Naive thymus-derived CD8-positive, alpha-beta T cell (primary cell): ENCODE measurements at regions not wholly inside any gene's neighbourhood (a gene's known extent, or its start where the extent isn't known, plus 50 kb on each side); places are given as distances from the start of the nearest gene placed in this dataset.

ENCODE experiments used
- ATAC-seq, 2 donors: fragments of 150-1000 bp; cut with Tn5 transposase in 1 of 2; sonication (Bioruptor Pico), chemical (Tn5 transposase) in 1 of 2; 1 replicate in 1 of 2; 2 replicates in 1 of 2; pipeline ENCODE4 v1.10.0; 2021; ENCODE audit warnings: mild to moderate bottlenecking in 2 of 2, moderate library complexity in 2 of 2
- POLR2A ChIA-PET: fragments of 350-600 bp; sonication (Branson Sonifier 250); formaldehyde crosslinking; loops from one replicate; lab custom pipeline; 2021; ENCODE audit warnings: antibody characterized with exemption; lab: Charles Lee
- DNase-seq, 10 donors: peaks; one replicate each; pipeline versions ENCODE4 v3.0.0 to v3.0.0-alpha.2; 2020 to 2022
- H3K27ac Mint-ChIP-seq, 10 donors: one replicate each; pipeline ENCODE4 v1.8.0; 2020 to 2022; ENCODE audit warnings: mild to moderate bottlenecking in 10 of 10, mixed read lengths in 10 of 10, moderate library complexity in 4 of 10, inconsistent platforms in 1 of 10
- H3K27me3 Mint-ChIP-seq, 5 donors: one replicate each; pipeline ENCODE4 v1.8.0; 2021 to 2022; ENCODE audit warnings: mixed read lengths in 5 of 5
- H3K36me3 Mint-ChIP-seq, 3 donors: one replicate each; pipeline ENCODE4 v1.8.0; 2020 to 2022; ENCODE audit warnings: mixed read lengths in 3 of 3, mild to moderate bottlenecking in 2 of 3, inconsistent platforms in 1 of 3
- H3K4me1 Mint-ChIP-seq, 4 donors: one replicate each; pipeline ENCODE4 v1.8.0; 2021 to 2022; ENCODE audit warnings: mixed read lengths in 4 of 4
- H3K4me3 Mint-ChIP-seq, 10 donors: one replicate each; pipeline ENCODE4 v1.8.0; 2020 to 2022; ENCODE audit warnings: mild to moderate bottlenecking in 10 of 10, mixed read lengths in 10 of 10, moderate library complexity in 6 of 10, inconsistent platforms in 1 of 10
- H3K9me3 Mint-ChIP-seq, 9 donors: one replicate each; pipeline ENCODE4 v1.8.0; 2020 to 2022; ENCODE audit warnings: mixed read lengths in 9 of 9, mild to moderate bottlenecking in 3 of 9, inconsistent platforms in 1 of 9, moderate library complexity in 1 of 9

- no peak for ATAC-seq
- Mint-ChIP-seq H3K9me3 (no peaks in the 10 kb centered on the region), H3K27me3 (peaks cover 0 to 6% (median 0%) of the 10 kb centered on the region in 5 donors), H3K4me3 (no peak overlapping the region), H3K36me3 (no peaks in the 10 kb centered on the region), H3K4me1 (no peaks in the 10 kb centered on the region), H3K27ac (no peak overlapping the region)
- no peak for DNase-seq
- POLR2A ChIA-PET, result no interaction called here
These were observed 430.7 kb downstream of the GADD45G start for GRCh38 chr9:90035471-90035870.

DNA sequence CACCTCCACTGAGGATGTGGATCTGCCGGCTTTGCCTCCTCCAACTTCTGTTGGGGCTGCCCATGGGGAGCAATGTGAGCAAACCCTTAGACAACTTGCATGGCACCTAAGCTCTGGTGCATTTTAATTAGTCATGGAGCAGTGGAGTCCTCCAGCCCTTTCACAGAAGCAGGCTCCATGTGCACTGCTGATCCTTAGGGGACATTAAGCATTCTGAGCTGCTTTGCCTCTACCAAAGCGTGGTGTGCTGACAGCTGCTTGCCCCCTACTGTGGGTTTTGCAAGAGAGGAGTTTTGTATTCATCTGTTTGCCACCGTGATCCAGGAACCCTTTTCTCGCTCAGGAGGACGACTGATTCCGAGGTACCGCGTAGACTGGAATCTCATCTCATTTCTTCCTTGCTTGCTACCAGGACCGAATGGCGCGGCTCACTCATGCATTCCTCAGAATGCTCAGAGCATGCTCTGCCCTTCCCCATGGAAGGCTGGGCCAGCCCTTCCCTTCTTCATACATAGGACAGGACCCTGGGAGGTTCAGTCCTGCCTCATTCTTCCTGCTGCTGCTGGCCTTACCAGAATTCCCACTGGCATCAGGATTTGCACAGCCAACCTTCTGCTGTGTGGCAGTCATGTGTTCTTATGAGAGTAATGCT is 432.5 kb downstream of the GADD45G start:
- POLR2A ChIA-PET, result no interaction called here
- H3K27me3 Mint-ChIP-seq, result peaks cover 0 to 4% (median 0%) of the 10 kb centered on the region in 5 donors
- no peak for DNase-seq
- no peaks in the 10 kb centered on the region for H3K9me3 Mint-ChIP-seq
- H3K27ac Mint-ChIP-seq, result no peak overlapping the region
- H3K4me1 Mint-ChIP-seq, result peaks cover 0 to 2% (median 0%) of the 10 kb centered on the region in 4 donors
- H3K4me3 Mint-ChIP-seq, result no peak overlapping the region
- ATAC-seq, result no peak
- H3K36me3 Mint-ChIP-seq, result no peaks in the 10 kb centered on the region

DNA sequence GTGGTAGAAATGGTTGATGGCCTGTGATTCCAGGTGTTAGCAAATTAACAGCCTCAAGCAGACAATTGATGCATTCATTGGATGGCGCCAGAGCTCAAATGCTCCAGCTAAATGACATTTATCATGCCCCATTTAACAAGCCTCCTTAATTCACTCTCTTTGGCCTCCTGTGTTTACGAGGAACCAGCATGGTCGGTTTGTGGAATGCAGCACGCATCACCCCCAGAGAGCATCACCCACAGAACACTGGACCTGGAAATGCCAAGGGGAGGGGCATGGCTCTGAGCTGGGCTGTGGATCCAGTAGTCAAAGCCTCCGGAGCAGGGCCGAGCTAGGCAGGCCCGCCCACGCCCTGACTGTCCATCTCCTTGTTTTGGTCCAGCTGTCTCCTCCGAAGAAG is 434.0 kb downstream of the GADD45G start:
- H3K27ac Mint-ChIP-seq, result no peak overlapping the region
- POLR2A ChIA-PET, result no interaction called here
- H3K4me3 Mint-ChIP-seq, result no peak overlapping the region
- H3K9me3 Mint-ChIP-seq, result no peaks in the 10 kb centered on the region
- peaks cover 0 to 2% (median 0%) of the 10 kb centered on the region in 4 donors for H3K4me1 Mint-ChIP-seq
- H3K27me3 Mint-ChIP-seq, result peaks cover 0 to 4% (median 0%) of the 10 kb centered on the region in 5 donors
- no peaks in the 10 kb centered on the region for H3K36me3 Mint-ChIP-seq
- no peak for DNase-seq
- ATAC-seq, result no peak

GRCh38 chr9:90044263-90044662 is 439.5 kb downstream of the GADD45G start:
- Mint-ChIP-seq H3K27ac (peak overlapping the region in 1 of 10 donors; percentile 57), H3K4me1 (peaks cover 0 to 2% (median 0%) of the 10 kb centered on the region in 4 donors), H3K36me3 (peaks cover 0 to 5% (median 0%) of the 10 kb centered on the region in 3 donors), H3K27me3 (peaks cover 0 to 4% (median 4%) of the 10 kb centered on the region in 5 donors), H3K4me3 (no peak overlapping the region), H3K9me3 (peaks cover 0 to 5% (median 0%) of the 10 kb centered on the region in 9 donors)
- ATAC-seq, result no peak
- POLR2A ChIA-PET, result no interaction called here
- DNase-seq, result no peak

- ATAC-seq, result no peak
- DNase-seq, result no peak
- Mint-ChIP-seq H3K27me3 (peaks cover 0 to 4% (median 4%) of the 10 kb centered on the region in 5 donors), H3K36me3 (peaks cover 0 to 5% (median 0%) of the 10 kb centered on the region in 3 donors), H3K9me3 (peaks cover 0 to 8% (median 0%) of the 10 kb centered on the region in 9 donors), H3K27ac (no peak overlapping the region), H3K4me3 (no peak overlapping the region), H3K4me1 (peaks cover 0 to 2% (median 0%) of the 10 kb centered on the region in 4 donors)
- POLR2A ChIA-PET, result no interaction called here
These were observed 439.9 kb downstream of the GADD45G start for GRCh38 chr9:90044710-90045151.

GRCh38 chr9:90046317-90046861 is 441.6 kb downstream of the GADD45G start:
- H3K9me3 Mint-ChIP-seq, result peaks cover 0 to 10% (median 0%) of the 10 kb centered on the region in 9 donors
- no peak for DNase-seq
- no peak for ATAC-seq

DNA sequence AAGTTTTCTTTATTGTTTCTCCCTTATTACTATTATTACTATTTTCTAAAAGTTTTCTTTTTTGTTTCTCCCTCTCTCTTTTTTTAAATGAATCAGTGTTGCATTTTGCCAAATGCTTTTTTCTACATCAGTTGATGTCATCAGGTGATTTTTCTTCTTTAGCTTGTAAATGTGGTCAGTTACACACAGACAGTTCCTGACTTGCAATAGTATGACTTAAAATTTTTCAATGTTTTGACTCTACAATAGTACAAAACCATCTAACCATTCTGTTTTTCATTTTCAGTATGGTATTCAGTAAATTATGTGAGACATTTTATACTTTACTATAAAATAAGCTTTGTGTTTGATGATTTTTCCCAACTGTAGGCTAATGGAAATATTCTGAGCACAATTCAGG is 443.0 kb downstream of the GADD45G start:
- Mint-ChIP-seq H3K4me3 (no peak overlapping the region), H3K27ac (no peak overlapping the region), H3K9me3 (peaks cover 0 to 10% (median 0%) of the 10 kb centered on the region in 9 donors), H3K27me3 (peaks cover 0 to 6% (median 4%) of the 10 kb centered on the region in 5 donors), H3K36me3 (peaks cover 0 to 5% (median 0%) of the 10 kb centered on the region in 3 donors), H3K4me1 (no peaks in the 10 kb centered on the region)
- ATAC-seq, result no peak
- no peak for DNase-seq
- POLR2A ChIA-PET, result interaction anchor here (0.7 kb wide), 1 partner anchor 38 kb away, joined by 6 read pairs; no protein-coding TSS in a partner anchor

More at GRCh38 chr9:90046317-90046861, 441.6 kb downstream of the GADD45G start:
- Mint-ChIP-seq H3K4me1 (no peaks in the 10 kb centered on the region), H3K4me3 (no peak overlapping the region), H3K27me3 (peaks cover 0 to 4% (median under 1%) of the 10 kb centered on the region in 5 donors), H3K36me3 (peaks cover 0 to 5% (median 0%) of the 10 kb centered on the region in 3 donors), H3K27ac (no peak overlapping the region)
- POLR2A ChIA-PET, result interaction anchor here (0.7 kb wide), 1 partner anchor 1681 kb away, joined by 6 read pairs; no protein-coding TSS in a partner anchor

DNA sequence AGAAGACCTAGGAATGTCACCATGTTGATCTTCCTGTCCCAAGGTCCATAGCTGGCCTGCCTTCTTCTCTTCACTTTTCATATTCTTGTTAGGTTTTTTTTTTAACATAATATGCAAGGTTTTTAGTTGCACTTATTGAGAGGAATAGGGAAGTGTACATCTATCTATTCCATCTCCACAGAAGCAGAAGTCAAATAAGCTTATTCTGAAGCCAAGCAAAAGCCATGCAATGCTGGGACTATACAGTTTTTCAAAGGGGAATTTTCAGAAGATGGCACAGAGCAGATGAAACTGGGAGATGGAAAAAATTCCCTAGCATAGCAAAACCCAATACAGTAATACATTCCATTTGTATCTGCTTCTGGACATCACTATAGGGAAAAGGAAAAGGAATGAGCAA is 447.6 kb downstream of the GADD45G start:
- peak overlapping the region in 1 of 10 donors; percentile 1 for H3K27ac Mint-ChIP-seq
- H3K9me3 Mint-ChIP-seq, result peaks cover 0 to 10% (median 0%) of the 10 kb centered on the region in 9 donors
- no peaks in the 10 kb centered on the region for H3K4me1 Mint-ChIP-seq
- POLR2A ChIA-PET, result no interaction called here
- no peak overlapping the region for H3K4me3 Mint-ChIP-seq
- DNase-seq (no peak), ATAC-seq (no peak)
- peaks cover 0 to 13% (median 0%) of the 10 kb centered on the region in 3 donors for H3K36me3 Mint-ChIP-seq
- peaks cover 17 to 37% (median 24%) of the 10 kb centered on the region in 5 donors for H3K27me3 Mint-ChIP-seq

DNA sequence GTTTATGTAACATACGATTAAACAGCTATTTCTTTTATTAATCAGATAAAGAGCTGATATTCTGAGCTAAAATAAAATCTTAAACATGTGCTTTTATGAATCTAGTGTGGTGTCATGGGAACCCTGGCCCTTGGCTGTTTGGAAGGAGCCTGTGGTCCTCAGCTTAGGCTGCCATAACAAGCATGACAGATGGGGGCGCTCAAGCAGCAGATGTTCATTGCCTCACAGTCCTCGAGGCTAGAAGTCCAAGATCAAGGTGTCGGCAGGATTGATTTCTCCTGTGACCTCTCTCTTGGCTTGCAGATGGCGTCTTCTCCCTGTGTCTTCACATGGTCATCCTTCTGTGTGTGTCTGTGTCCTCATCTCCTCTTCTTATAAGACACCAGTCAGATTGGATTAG is 448.2 kb downstream of the GADD45G start:
- no peak overlapping the region for H3K4me3 Mint-ChIP-seq
- H3K4me1 Mint-ChIP-seq, result no peaks in the 10 kb centered on the region
- H3K9me3 Mint-ChIP-seq, result peaks cover 0 to 10% (median 0%) of the 10 kb centered on the region in 9 donors
- H3K36me3 Mint-ChIP-seq, result peaks cover 0 to 13% (median 0%) of the 10 kb centered on the region in 3 donors
- H3K27ac Mint-ChIP-seq, result no peak overlapping the region
- ATAC-seq, result no peak
- peaks cover 17 to 37% (median 24%) of the 10 kb centered on the region in 5 donors for H3K27me3 Mint-ChIP-seq
- POLR2A ChIA-PET, result no interaction called here
- no peak for DNase-seq

DNA sequence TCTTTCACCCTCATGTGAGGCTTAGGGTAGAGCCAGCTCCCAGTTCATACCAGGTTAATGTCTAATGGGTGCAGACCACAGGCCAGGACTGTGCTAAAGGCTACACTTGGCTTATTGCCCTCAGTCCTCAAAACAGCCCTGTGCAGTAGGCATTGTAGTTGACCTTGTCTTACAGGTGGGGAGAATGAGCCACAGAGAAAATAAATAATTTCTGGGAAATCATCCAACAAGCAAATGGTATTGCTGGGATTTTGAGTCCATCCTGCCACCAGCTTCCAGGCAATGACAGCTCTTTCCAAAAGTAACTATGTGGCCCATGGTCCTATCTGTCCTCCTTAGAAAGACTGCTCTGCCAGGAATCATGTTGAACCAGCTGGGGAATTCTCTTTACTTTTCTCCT is 450.0 kb downstream of the GADD45G start:
- Mint-ChIP-seq H3K4me1 (no peaks in the 10 kb centered on the region), H3K9me3 (peaks cover 0 to 3% (median 0%) of the 10 kb centered on the region in 9 donors), H3K27ac (no peak overlapping the region), H3K4me3 (no peak overlapping the region), H3K36me3 (peaks cover 0 to 8% (median 0%) of the 10 kb centered on the region in 3 donors), H3K27me3 (peaks cover 13 to 37% (median 24%) of the 10 kb centered on the region in 5 donors)
- DNase-seq (no peak), ATAC-seq (no peak)
- POLR2A ChIA-PET, result no interaction called here

GRCh38 chr9:90055226-90055625 is 450.4 kb downstream of the GADD45G start:
- Mint-ChIP-seq H3K27me3 (peaks cover 13 to 37% (median 24%) of the 10 kb centered on the region in 5 donors), H3K9me3 (peaks cover 0 to 3% (median 0%) of the 10 kb centered on the region in 9 donors), H3K4me3 (no peak overlapping the region), H3K4me1 (no peaks in the 10 kb centered on the region), H3K36me3 (peaks cover 0 to 8% (median 0%) of the 10 kb centered on the region in 3 donors), H3K27ac (no peak overlapping the region)
- DNase-seq (no peak), ATAC-seq (no peak)
- POLR2A ChIA-PET, result no interaction called here

- ATAC-seq, result no peak
- H3K27me3 Mint-ChIP-seq, result peaks cover 12 to 37% (median 18%) of the 10 kb centered on the region in 5 donors
- POLR2A ChIA-PET, result no interaction called here
- DNase-seq, result no peak
- H3K36me3 Mint-ChIP-seq, result peaks cover 0 to 8% (median 0%) of the 10 kb centered on the region in 3 donors
- no peak overlapping the region for H3K4me3 Mint-ChIP-seq
- H3K4me1 Mint-ChIP-seq, result no peaks in the 10 kb centered on the region
- H3K27ac Mint-ChIP-seq, result no peak overlapping the region
- H3K9me3 Mint-ChIP-seq, result peaks cover 0 to 3% (median 0%) of the 10 kb centered on the region in 9 donors
These were observed 452.5 kb downstream of the GADD45G start for GRCh38 chr9:90057361-90057760.

GRCh38 chr9:90058182-90058763 is 453.5 kb downstream of the GADD45G start:
- POLR2A ChIA-PET, result no interaction called here

More at GRCh38 chr9:90058182-90058763, 453.5 kb downstream of the GADD45G start:
- peaks cover 0 to 3% (median 0%) of the 10 kb centered on the region in 9 donors for H3K9me3 Mint-ChIP-seq
- ATAC-seq (no peak), DNase-seq (no peak)
- no peaks in the 10 kb centered on the region for H3K4me1 Mint-ChIP-seq
- no peak overlapping the region for H3K27ac Mint-ChIP-seq
- peaks cover 12 to 34% (median 17%) of the 10 kb centered on the region in 5 donors for H3K27me3 Mint-ChIP-seq
- peaks cover 0 to 8% (median 0%) of the 10 kb centered on the region in 3 donors for H3K36me3 Mint-ChIP-seq
- no peak overlapping the region for H3K4me3 Mint-ChIP-seq
